Body of pancreas (tissue), 4 donors: ENCODE measurements at regions not wholly inside any gene's neighbourhood (a gene's known extent, or its start where the extent isn't known, plus 50 kb on each side); places are given as distances from the start of the nearest gene placed in this dataset.

Source experiments
- CTCF ChIP-seq, 7 experiments: fragments of 450-650 bp in 4 of 7; fragments of 200-600 bp in 3 of 7; sonication (generic) in 3 of 7; IDR thresholded peaks; one replicate each; pipeline ENCODE4 v1.5.1; 2016 to 2019; ENCODE audit warnings: antibody characterized with exemption in 7 of 7
- POLR2A ChIP-seq, 3 donors: fragments of 450-650 bp; IDR thresholded peaks; one replicate each; pipeline ENCODE4 v1.6.1; 2016; ENCODE audit warnings: antibody characterized with exemption in 3 of 3, mild to moderate bottlenecking in 2 of 3

- TF ChIP-seq POLR2A (IDR thresholded peaks at IDR 0.05): no peak
- no peak for TF ChIP-seq CTCF (IDR thresholded peaks at IDR 0.05)
These were observed 67.9 kb upstream of the STK26 start for GRCh38 chrX:131955099-131955777.
